Caco-2 (cell line): ENCODE measurements at regions not wholly inside any gene's neighbourhood (a gene's known extent, or its start where the extent isn't known, plus 50 kb on each side); places are given as distances from the start of the nearest gene placed in this dataset.

Source experiments
- BruUV-seq: library from RNA; stranded (reverse); fragments of 400-500 nt; replicated peaks from 2 replicates; lab custom pipeline; 2021; lab: Mats Ljungman, UMichigan
- CTCF ChIA-PET: fragments of 300-600 bp; sonication (Branson Sonifier 250); formaldehyde crosslinking; loops from one replicate; lab custom pipeline; 2022; ENCODE audit warnings: antibody characterized with exemption; lab: Charles Lee
- POLR2A ChIA-PET: fragments of 300-600 bp; sonication (Branson Sonifier 250); formaldehyde crosslinking; loops from one replicate; lab custom pipeline; 2022; ENCODE audit warnings: antibody characterized with exemption; lab: Charles Lee
- DNase-seq, 2 experiments: peaks; one replicate each; pipeline versions ENCODE4 v3.0.0 to v3.0.0-alpha.2; 2020 to 2022
- H3K27me3 ChIP-seq: replicated peaks from 2 replicates; pipeline ENCODE4 v1.6.0; 2011; ENCODE audit warnings: low read length; ENCODE audit not compliant: control insufficient read depth, insufficient read depth
- H3K36me3 ChIP-seq: 2 replicates; pipeline ENCODE4 v1.5.1; 2011; ENCODE audit warnings: low read length; ENCODE audit not compliant: control insufficient read depth, insufficient read depth
- H3K4me1 ChIP-seq: fragments of 250-450 bp; sonication (Bioruptor Pico); 2 replicates; pipeline ENCODE4 v1.5.1; 2020; ENCODE audit warnings: mild to moderate bottlenecking
- H3K4me3 ChIP-seq: 2 replicates; pipeline ENCODE4 v1.5.1; 2011; ENCODE audit warnings: low read depth, mild to moderate bottlenecking, control low read depth, low read length
- H3K9me3 ChIP-seq: fragments of 250-450 bp; sonication (Bioruptor Pico); 2 replicates; pipeline ENCODE4 v1.5.1; 2020; ENCODE audit warnings: mild to moderate bottlenecking, moderate library complexity
- H3K27ac Mint-ChIP-seq: one replicate; pipeline ENCODE4 v1.8.0; 2022; ENCODE audit warnings: mixed read lengths; ENCODE audit not compliant: unreplicated experiment
- H3K27me3 Mint-ChIP-seq: one replicate; pipeline ENCODE4 v1.8.0; 2022; ENCODE audit warnings: mixed read lengths; ENCODE audit not compliant: insufficient read depth, unreplicated experiment
- H3K36me3 Mint-ChIP-seq: one replicate; pipeline ENCODE4 v1.8.0; 2022; ENCODE audit warnings: mild to moderate bottlenecking, mixed read lengths; ENCODE audit not compliant: insufficient read depth, unreplicated experiment
- H3K4me1 Mint-ChIP-seq: one replicate; pipeline ENCODE4 v1.8.0; 2022; ENCODE audit warnings: low read depth, mixed read lengths; ENCODE audit not compliant: unreplicated experiment
- H3K4me3 Mint-ChIP-seq: one replicate; pipeline ENCODE4 v1.8.0; 2022; ENCODE audit warnings: mild to moderate bottlenecking, moderate library complexity, mixed read lengths; ENCODE audit not compliant: unreplicated experiment
- H3K9me3 Mint-ChIP-seq: one replicate; pipeline ENCODE4 v1.8.0; 2022; ENCODE audit warnings: mixed read lengths; ENCODE audit not compliant: unreplicated experiment
- CTCF ChIP-seq, 2 experiments: fragments of 200-600 bp in 1 of 2; IDR thresholded peaks; 1 replicate in 1 of 2; 2 replicates in 1 of 2; pipeline versions ENCODE4 v1.5.1 to v1.8.0; 2011 to 2022; ENCODE audit warnings: antibody characterized with exemption in 1 of 2, control low read depth in 1 of 2, inconsistent platforms in 1 of 2, low read depth in 1 of 2, low read length in 1 of 2, mild to moderate bottlenecking in 1 of 2, moderate library complexity in 1 of 2; ENCODE audit not compliant: insufficient read depth in 1 of 2, severe bottlenecking in 1 of 2, unreplicated experiment in 1 of 2
- intact Hi-C: fragments of 100-400 bp; cut with micrococcal nuclease; formaldehyde crosslinking; loops from one replicate; pipeline ENCODE4 v1.10.0; 2022; ENCODE audit not compliant: unreplicated experiment

- H3K27me3 ChIP-seq, result no peaks in the 10 kb centered on the region
- no peaks in the 10 kb centered on the region for H3K9me3 ChIP-seq
- Mint-ChIP-seq H3K4me1 (no peaks in the 10 kb centered on the region), H3K36me3 (no peaks in the 10 kb centered on the region), H3K27me3 (no peaks in the 10 kb centered on the region), H3K27ac (no peak overlapping the region), H3K4me3 (no peak overlapping the region), H3K9me3 (peaks cover 17% of the 10 kb centered on the region)
- no TSS peak for BruUV-seq
- TF ChIP-seq CTCF (IDR thresholded peaks at IDR 0.05; ENCODE audit: insufficient read depth in 1 of 2, low read depth in 1 of 2, low read length in 1 of 2, severe bottlenecking in 1 of 2, unreplicated experiment in 1 of 2), result no peak
- ChIA-PET CTCF (no interaction called here), POLR2A (no interaction called here)
- H3K4me3 ChIP-seq, result no peak overlapping the region
- intact Hi-C loops, result no loop called here
- DNase-seq, result no peak
- no peaks in the 10 kb centered on the region for H3K4me1 ChIP-seq
- no peaks in the 10 kb centered on the region for H3K36me3 ChIP-seq
These were observed 173.7 kb upstream of the HS3ST3A1 start for GRCh38 chr17:13775450-13775849.

GRCh38 chr17:13776027-13776551 lies 174.4 kb upstream of the HS3ST3A1 start:
- H3K9me3 ChIP-seq, result no peaks in the 10 kb centered on the region
- no peaks in the 10 kb centered on the region for H3K4me1 ChIP-seq
- Mint-ChIP-seq H3K4me1 (no peaks in the 10 kb centered on the region), H3K27me3 (no peaks in the 10 kb centered on the region), H3K36me3 (no peaks in the 10 kb centered on the region), H3K27ac (no peak overlapping the region), H3K4me3 (no peak overlapping the region), H3K9me3 (peaks cover 23% of the 10 kb centered on the region)
- intact Hi-C loops, result no loop called here
- no peak for DNase-seq
- no peak for TF ChIP-seq CTCF (IDR thresholded peaks at IDR 0.05; ENCODE audit: insufficient read depth in 1 of 2, low read depth in 1 of 2, low read length in 1 of 2, severe bottlenecking in 1 of 2, unreplicated experiment in 1 of 2)
- H3K36me3 ChIP-seq, result no peaks in the 10 kb centered on the region
- POLR2A ChIA-PET, result no interaction called here
- H3K27me3 ChIP-seq, result no peaks in the 10 kb centered on the region
- no TSS peak for BruUV-seq
- CTCF ChIA-PET, result no interaction called here
- H3K4me3 ChIP-seq, result no peak overlapping the region

GRCh38 chr17:13777003-13777402 lies 175.3 kb upstream of the HS3ST3A1 start:
- Mint-ChIP-seq H3K27ac (no peak overlapping the region), H3K36me3 (no peaks in the 10 kb centered on the region), H3K4me3 (no peak overlapping the region), H3K4me1 (no peaks in the 10 kb centered on the region), H3K27me3 (no peaks in the 10 kb centered on the region), H3K9me3 (peaks cover 24% of the 10 kb centered on the region)
- no peak overlapping the region for H3K4me3 ChIP-seq
- BruUV-seq, result no TSS peak
- POLR2A ChIA-PET, result no interaction called here
- no peaks in the 10 kb centered on the region for H3K4me1 ChIP-seq
- CTCF ChIA-PET, result no interaction called here
- no peaks in the 10 kb centered on the region for H3K27me3 ChIP-seq
- no peak for TF ChIP-seq CTCF (IDR thresholded peaks at IDR 0.05; ENCODE audit: insufficient read depth in 1 of 2, low read depth in 1 of 2, low read length in 1 of 2, severe bottlenecking in 1 of 2, unreplicated experiment in 1 of 2)
- intact Hi-C loops, result no loop called here
- H3K36me3 ChIP-seq, result no peaks in the 10 kb centered on the region
- no peaks in the 10 kb centered on the region for H3K9me3 ChIP-seq
- DNase-seq, result no peak
